Ishikawa (cell line): ENCODE measurements at regions not wholly inside any gene's neighbourhood (a gene's known extent, or its start where the extent isn't known, plus 50 kb on each side); places are given as distances from the start of the nearest gene placed in this dataset.

Experiments
- CEBPB ChIP-seq: IDR thresholded peaks from 2 replicates; pipeline ENCODE4 v1.6.1; 2012
- EGR1 ChIP-seq: IDR thresholded peaks from 2 replicates; pipeline ENCODE4 v1.6.1; 2012
- EP300 ChIP-seq: IDR thresholded peaks from 2 replicates; pipeline ENCODE4 v1.6.1; 2012; ENCODE audit warnings: borderline replicate concordance
- TAF1 ChIP-seq: IDR thresholded peaks from 2 replicates; pipeline ENCODE4 v1.6.1; 2012; ENCODE audit warnings: low read depth, mild to moderate bottlenecking
- YY1 ChIP-seq: IDR thresholded peaks from 2 replicates; pipeline ENCODE4 v1.6.1; 2012; ENCODE audit warnings: low read depth
- TF ChIP-seq, protein P1 (sequence below): IDR thresholded peaks from 2 replicates; pipeline ENCODE4 v1.6.1; 2012
- TF ChIP-seq, protein P2 (sequence below): IDR thresholded peaks from 2 replicates; pipeline ENCODE4 v1.6.1; 2012
- TF ChIP-seq, protein P3 (sequence below): IDR thresholded peaks from 2 replicates; pipeline ENCODE4 v1.6.1; 2012; ENCODE audit warnings: low read depth, mild to moderate bottlenecking

DNA sequence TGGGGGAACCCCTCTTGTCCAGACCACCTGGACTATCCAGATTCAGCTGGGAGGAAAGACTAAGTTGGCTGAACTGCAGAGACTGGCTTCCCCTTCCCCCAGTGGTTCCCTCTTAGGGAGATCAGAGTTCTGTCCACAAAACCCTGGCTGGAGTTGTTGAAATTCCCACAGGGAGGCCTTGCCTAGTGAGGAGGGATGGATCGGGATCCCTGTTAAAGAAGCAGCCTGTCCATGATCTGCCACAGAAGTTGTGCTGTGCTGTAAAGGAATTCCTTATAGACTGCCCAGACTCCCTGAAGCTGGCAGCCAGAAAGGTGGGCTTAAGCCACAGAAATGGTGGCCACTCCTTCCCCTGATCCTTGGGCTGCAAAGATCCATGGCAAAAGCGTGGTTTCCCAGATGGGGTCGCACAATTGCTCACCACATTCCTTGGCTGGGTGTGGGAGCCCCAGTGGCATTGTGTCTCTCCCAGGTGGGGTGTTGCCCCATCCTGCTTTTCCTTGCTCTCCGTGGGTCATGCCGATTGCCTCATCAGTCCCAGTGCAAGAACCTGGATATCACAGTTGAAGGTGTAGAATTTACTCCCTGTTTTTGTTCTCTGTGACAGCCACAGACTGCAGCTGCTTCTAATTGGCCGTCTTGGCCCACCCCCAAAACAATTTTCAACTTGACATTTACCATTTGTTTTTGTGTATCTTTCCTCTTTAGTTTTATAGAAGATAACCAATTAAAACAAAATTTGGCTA, 342.4 kb downstream of the FGF10 start:
- TF ChIP-seq, protein P1, sequence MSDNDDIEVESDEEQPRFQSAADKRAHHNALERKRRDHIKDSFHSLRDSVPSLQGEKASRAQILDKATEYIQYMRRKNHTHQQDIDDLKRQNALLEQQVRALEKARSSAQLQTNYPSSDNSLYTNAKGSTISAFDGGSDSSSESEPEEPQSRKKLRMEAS: no peak
- TF ChIP-seq, protein P2, sequence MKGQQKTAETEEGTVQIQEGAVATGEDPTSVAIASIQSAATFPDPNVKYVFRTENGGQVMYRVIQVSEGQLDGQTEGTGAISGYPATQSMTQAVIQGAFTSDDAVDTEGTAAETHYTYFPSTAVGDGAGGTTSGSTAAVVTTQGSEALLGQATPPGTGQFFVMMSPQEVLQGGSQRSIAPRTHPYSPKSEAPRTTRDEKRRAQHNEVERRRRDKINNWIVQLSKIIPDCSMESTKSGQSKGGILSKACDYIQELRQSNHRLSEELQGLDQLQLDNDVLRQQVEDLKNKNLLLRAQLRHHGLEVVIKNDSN: no peak
- no peak for TF ChIP-seq EGR1
- TF ChIP-seq EP300: no peak
- TF ChIP-seq, protein P3, sequence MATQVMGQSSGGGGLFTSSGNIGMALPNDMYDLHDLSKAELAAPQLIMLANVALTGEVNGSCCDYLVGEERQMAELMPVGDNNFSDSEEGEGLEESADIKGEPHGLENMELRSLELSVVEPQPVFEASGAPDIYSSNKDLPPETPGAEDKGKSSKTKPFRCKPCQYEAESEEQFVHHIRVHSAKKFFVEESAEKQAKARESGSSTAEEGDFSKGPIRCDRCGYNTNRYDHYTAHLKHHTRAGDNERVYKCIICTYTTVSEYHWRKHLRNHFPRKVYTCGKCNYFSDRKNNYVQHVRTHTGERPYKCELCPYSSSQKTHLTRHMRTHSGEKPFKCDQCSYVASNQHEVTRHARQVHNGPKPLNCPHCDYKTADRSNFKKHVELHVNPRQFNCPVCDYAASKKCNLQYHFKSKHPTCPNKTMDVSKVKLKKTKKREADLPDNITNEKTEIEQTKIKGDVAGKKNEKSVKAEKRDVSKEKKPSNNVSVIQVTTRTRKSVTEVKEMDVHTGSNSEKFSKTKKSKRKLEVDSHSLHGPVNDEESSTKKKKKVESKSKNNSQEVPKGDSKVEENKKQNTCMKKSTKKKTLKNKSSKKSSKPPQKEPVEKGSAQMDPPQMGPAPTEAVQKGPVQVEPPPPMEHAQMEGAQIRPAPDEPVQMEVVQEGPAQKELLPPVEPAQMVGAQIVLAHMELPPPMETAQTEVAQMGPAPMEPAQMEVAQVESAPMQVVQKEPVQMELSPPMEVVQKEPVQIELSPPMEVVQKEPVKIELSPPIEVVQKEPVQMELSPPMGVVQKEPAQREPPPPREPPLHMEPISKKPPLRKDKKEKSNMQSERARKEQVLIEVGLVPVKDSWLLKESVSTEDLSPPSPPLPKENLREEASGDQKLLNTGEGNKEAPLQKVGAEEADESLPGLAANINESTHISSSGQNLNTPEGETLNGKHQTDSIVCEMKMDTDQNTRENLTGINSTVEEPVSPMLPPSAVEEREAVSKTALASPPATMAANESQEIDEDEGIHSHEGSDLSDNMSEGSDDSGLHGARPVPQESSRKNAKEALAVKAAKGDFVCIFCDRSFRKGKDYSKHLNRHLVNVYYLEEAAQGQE: no peak
- no peak for TF ChIP-seq CEBPB
- TF ChIP-seq TAF1: no peak
- TF ChIP-seq YY1: no peak
